22Rv1 (cell line): ENCODE measurements at regions not wholly inside any gene's neighbourhood (a gene's known extent, or its start where the extent isn't known, plus 50 kb on each side); places are given as distances from the start of the nearest gene placed in this dataset.
"Not testable (repeated sequence)": the region's sequence is repeated elsewhere in the genome, so short reads cannot be mapped to it uniquely, and the experiment has no call there.

Source experiments
- H3K27ac ChIP-seq: fragments of 450-650 bp; 2 replicates; pipeline ENCODE4 v1.5.1; 2017
- CTCF ChIP-seq: fragments of 450-650 bp; IDR thresholded peaks from 2 replicates; pipeline ENCODE4 v1.5.1; 2017; ENCODE audit warnings: mild to moderate bottlenecking
- ZFX ChIP-seq: fragments of 450-650 bp; IDR thresholded peaks from 2 replicates; pipeline ENCODE4 v1.6.1; 2017; ENCODE audit warnings: antibody characterized with exemption, borderline replicate concordance

GRCh38 chrX:42017971-42018370 lies 94.6 kb upstream of the CASK start:
- no peak overlapping the region for H3K27ac ChIP-seq
- TF ChIP-seq CTCF = no peak
- TF ChIP-seq ZFX = no peak

GRCh38 chrX:42000836-42001235 lies 77.5 kb upstream of the CASK start:
- no peak for TF ChIP-seq ZFX
- no peak for TF ChIP-seq CTCF
- H3K27ac ChIP-seq = no peak overlapping the region

- no peak for TF ChIP-seq ZFX
- TF ChIP-seq CTCF = no peak
Observed at GRCh38 chrX:41984628-41985027, 61.3 kb upstream of the CASK start.

GRCh38 chrX:41982953-41983352 lies 59.6 kb upstream of the CASK start:
- TF ChIP-seq CTCF (no peak), ZFX (no peak)
- no peak overlapping the region for H3K27ac ChIP-seq

More at GRCh38 chrX:41984628-41985027, 61.3 kb upstream of the CASK start:
- H3K27ac ChIP-seq = no peak overlapping the region

- TF ChIP-seq CTCF = no peak
- no peak for TF ChIP-seq ZFX
- H3K27ac ChIP-seq = no peak overlapping the region
Observed at GRCh38 chrX:41981481-41982013, 58.2 kb upstream of the CASK start.

GRCh38 chrX:41974677-41975076 lies 51.3 kb upstream of the CASK start:
- not testable (repeated sequence) for H3K27ac ChIP-seq

GRCh38 chrX:41973208-41973607 lies 49.9 kb upstream of the CASK start:
- TF ChIP-seq ZFX (no peak), CTCF (no peak)
- no peak overlapping the region for H3K27ac ChIP-seq
